ENCODE measurements at regions not wholly inside any gene's neighbourhood (a gene's known extent, or its start where the extent isn't known, plus 50 kb on each side); places are given as distances from the start of the nearest gene placed in this dataset.

GRCh38 chr4:186840771-186841301, 117.2 kb upstream of the FAT1 start:
- peak overlapping the region; percentile 99 for H3K18ac ChIP-seq (ENCODE audit: low read depth, low read length)
- H3K27ac ChIP-seq (ENCODE audit: insufficient read depth, low read length), result peak overlapping the region; percentile 90
- 0 out of 2 replicates have a peak overlapping the region, but pooled peaks have one; percentile 12 for H3K23ac ChIP-seq (ENCODE audit: low read depth, low read length)
- no peak overlapping the region for H3K56ac ChIP-seq (ENCODE audit: extremely low read depth, insufficient read depth, low read length)
- H3K36me3 ChIP-seq (ENCODE audit: control insufficient read depth, insufficient read depth, low read length), result no peaks in the 10 kb centered on the region
- peak overlapping the region; percentile 98 for H2AK5ac ChIP-seq (ENCODE audit: low read depth, low read length)
- BruUV-seq (replicated peaks), result no TSS peak
- peaks cover 18% of the 10 kb centered on the region for H3K9me1 ChIP-seq (ENCODE audit: insufficient read depth, low read length)
- peak overlapping the region; percentile 85 to 98; a peak in 3 of 4 replicates for H4K8ac ChIP-seq (ENCODE audit: low read depth in 2 of 2, low read length in 2 of 2)
- peak overlapping the region; percentile 93 for H2BK120ac ChIP-seq (ENCODE audit: low read depth, low read length)
- H2BK20ac ChIP-seq (ENCODE audit: low read depth, low read length), result peak overlapping the region; percentile 87
- H2BK15ac ChIP-seq (ENCODE audit: low read depth, low read length), result peak overlapping the region; percentile 92; the same call in 2 of the 3 replicates
- peak overlapping the region; percentile 100 for H4K5ac ChIP-seq (ENCODE audit: low read depth, low read length)
- peak overlapping the region; percentile 5; the same call in 1 of the 2 replicates for H3K9ac ChIP-seq (ENCODE audit: low read depth, low read length)
- H3K9me3 ChIP-seq (ENCODE audit: control insufficient read depth, insufficient read depth, low read length), result no peaks in the 10 kb centered on the region
- intact Hi-C loops (cut with micrococcal nuclease) (loop anchor here (1.0 to 10.0 kb wide), 2 partner anchors 60 to 1084 kb away; no protein-coding TSS in a partner anchor), in situ Hi-C loops (cut with MboI; ENCODE audit: low sequenced_read_pairs) (no loop called here), dilution Hi-C loops (cut with HindIII; ENCODE audit: low sequenced_read_pairs, unreplicated experiment) (no loop called here)
- peaks cover 23% of the 10 kb centered on the region for H3K4me1 ChIP-seq (ENCODE audit: control insufficient read depth, insufficient read depth, low read length)
- H3K4me2 ChIP-seq (ENCODE audit: low read depth, low read length), result peak overlapping the region; percentile 28
- H3K27me3 ChIP-seq (ENCODE audit: control insufficient read depth, insufficient read depth, low read length), result no peaks in the 10 kb centered on the region
- WGBS, 2 experiments (ENCODE audit: extremely low coverage in 2 of 2, insufficient read length in 1 of 2), result 100% methylated on average over 2 of the region's 21 CpGs; no CpG with 5 or more reads in 1 of the 2 experiments
- no peaks in the 10 kb centered on the region for H4K20me1 ChIP-seq (ENCODE audit: insufficient read depth, low read length)
- POLR2A ChIA-PET (ENCODE audit: unreplicated experiment), result interaction anchor here (0.6 kb wide), 2 partner anchors 760 to 807 kb away, joined by 4 to 5 read pairs; no protein-coding TSS in a partner anchor
- H3K79me1 ChIP-seq (ENCODE audit: low read depth in 1 of 2, low read length in 2 of 2), result peaks cover 7 to 20% of the 10 kb centered on the region in 2 experiments; a peak in 3 of 4 replicates
- CTCF ChIA-PET, result no interaction called here
- peak overlapping the region; percentile 99 for H3K4ac ChIP-seq (ENCODE audit: low read depth, low read length)
- no peak for TF ChIP-seq RCOR1 (IDR thresholded peaks at IDR 0.05; ENCODE audit: insufficient replicate concordance, low read length)
- ATAC-seq (ENCODE audit: low read depth) (no peak), DNase-seq (no peak)
- H3K14ac ChIP-seq (replicated peaks; ENCODE audit: low read depth, low read length), result peak overlapping the region; percentile 84; the same call in 1 of the 2 replicates
- no peak overlapping the region for H3K4me3 ChIP-seq (ENCODE audit: insufficient read depth, low read depth, low read length)
- peak overlapping the region; percentile 91 for H2AK9ac ChIP-seq (replicated peaks; ENCODE audit: low read depth, low read length, poor library complexity)
- peak overlapping the region; percentile 96 for H2BK5ac ChIP-seq (ENCODE audit: low read depth, low read length, poor library complexity, severe bottlenecking)
- H4K91ac ChIP-seq (ENCODE audit: insufficient read depth, low read depth, low read length), result peak overlapping the region; percentile 95
- peak overlapping the region; percentile 76 for H2AFZ ChIP-seq (replicated peaks; ENCODE audit: low read length, poor library complexity)
